IPS DF 6.9 (cell line): ENCODE measurements at regions not wholly inside any gene's neighbourhood (a gene's known extent, or its start where the extent isn't known, plus 50 kb on each side); places are given as distances from the start of the nearest gene placed in this dataset.

Experiments used
- DNase-seq: peaks from one replicate; pipeline ENCODE4 v3.0.0-alpha.2; 2013; ENCODE audit warnings: low read depth, low spot score
- H3K27ac ChIP-seq: one replicate; pipeline ENCODE4 v1.5.1; 2013; ENCODE audit warnings: low read length, control low read depth
- H3K27me3 ChIP-seq: 2 replicates; pipeline ENCODE4 v1.6.1; 2013; ENCODE audit warnings: mild to moderate bottlenecking, low read length; ENCODE audit not compliant: control insufficient read depth, insufficient read depth
- H3K36me3 ChIP-seq: 2 replicates; pipeline ENCODE4 v1.6.1; 2013; ENCODE audit warnings: low read length; ENCODE audit not compliant: control insufficient read depth, insufficient read depth
- H3K4me1 ChIP-seq: 2 replicates; pipeline ENCODE4 v1.6.1; 2013; ENCODE audit warnings: low read length; ENCODE audit not compliant: control insufficient read depth, insufficient read depth
- H3K4me3 ChIP-seq: 2 replicates; pipeline ENCODE4 v1.5.1; 2013; ENCODE audit warnings: mild to moderate bottlenecking, low read length
- H3K9me3 ChIP-seq: 2 replicates; pipeline ENCODE4 v1.6.1; 2013; ENCODE audit warnings: low read length, inconsistent platforms; ENCODE audit not compliant: control insufficient read depth, insufficient read depth
- WGBS: extraction: QIAGEN DNeasy Blood & Tissue Kit; methylation state at CpG from one replicate; pipeline ENCODE4 v1.1.7; 2013; ENCODE audit warnings: mixed read lengths, missing lambda C conversion rate; ENCODE audit not compliant: insufficient read length, insufficient coverage; 5-methylcytosine and 5-hydroxymethylcytosine counted together

DNA sequence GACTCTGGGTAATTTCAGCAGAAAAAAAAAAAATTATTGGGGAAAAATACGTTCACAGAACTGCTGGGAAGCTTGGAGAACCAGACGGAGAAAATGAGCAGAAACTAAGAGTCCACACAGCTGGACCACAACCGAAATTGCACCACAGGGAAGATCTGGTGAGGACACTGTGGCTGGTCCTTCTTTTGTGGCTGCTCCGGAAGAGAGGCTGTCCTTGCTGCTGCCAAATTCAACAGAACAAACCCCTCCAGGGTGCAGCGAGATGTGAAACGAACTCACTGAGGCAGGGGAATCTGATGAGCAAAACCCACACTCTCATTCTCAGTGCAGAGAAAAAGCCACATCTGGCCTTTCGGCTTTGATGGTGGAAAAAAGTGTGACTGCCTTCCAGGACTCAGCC lies 200.0 kb downstream of the ACTL7B start:
- Histone ChIP-seq H3K4me3 (no peak overlapping the region), H3K27me3 (no peaks in the 10 kb centered on the region), H3K4me1 (no peaks in the 10 kb centered on the region), H3K9me3 (no peaks in the 10 kb centered on the region; the same call in 1 of the 2 replicates), H3K36me3 (no peaks in the 10 kb centered on the region), H3K27ac (no peak overlapping the region)
- no CpG with 5 or more reads among the region's 7 CpGs for WGBS
- no peak for DNase-seq

DNA sequence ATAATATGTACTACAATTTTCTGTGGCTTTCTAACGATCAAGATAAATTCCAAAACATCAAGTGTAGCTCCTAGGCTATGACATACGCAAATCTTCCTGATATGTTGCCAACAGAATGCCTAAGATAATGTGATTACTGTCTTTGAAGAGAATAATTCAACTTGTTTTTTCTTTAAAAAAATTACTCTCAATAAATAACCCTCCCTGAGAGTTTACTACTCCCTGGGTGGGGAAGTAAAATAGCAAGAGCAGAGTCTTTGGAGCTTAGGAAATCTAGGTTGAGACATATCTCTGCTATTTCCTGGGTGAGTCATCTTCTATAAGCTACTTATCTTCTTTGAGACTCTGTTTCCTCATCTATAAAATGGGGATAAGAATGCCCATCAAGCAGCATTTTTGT lies 201.2 kb downstream of the ACTL7B start:
- DNase-seq, result no peak
- no peak overlapping the region for H3K4me3 ChIP-seq
- H3K36me3 ChIP-seq, result no peaks in the 10 kb centered on the region
- no peaks in the 10 kb centered on the region for H3K27me3 ChIP-seq
- no peaks in the 10 kb centered on the region for H3K4me1 ChIP-seq
- WGBS, result no CpG with 5 or more reads among the region's 2 CpGs
- no peaks in the 10 kb centered on the region; the same call in 1 of the 2 replicates for H3K9me3 ChIP-seq
- H3K27ac ChIP-seq, result no peak overlapping the region

DNA sequence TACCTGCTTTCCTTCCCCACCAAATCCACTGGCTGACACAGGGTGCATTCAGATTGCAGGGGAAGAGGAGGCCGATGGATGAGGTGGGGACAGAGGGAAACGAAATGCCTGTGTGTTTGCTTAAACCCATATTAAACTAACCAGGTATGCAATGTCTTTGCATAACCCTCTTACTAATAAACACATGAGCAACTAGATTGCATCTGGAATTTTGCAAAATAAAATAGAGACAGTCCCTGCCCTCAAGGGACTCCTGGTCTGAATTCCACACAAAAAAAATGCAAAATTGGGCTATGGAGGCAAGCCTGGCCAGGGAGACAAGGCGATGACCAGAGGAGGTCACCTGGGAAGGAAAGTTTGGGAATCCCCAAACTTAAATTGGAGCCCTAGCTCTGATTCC lies 202.9 kb downstream of the ACTL7B start:
- H3K27me3 ChIP-seq, result no peaks in the 10 kb centered on the region
- H3K9me3 ChIP-seq, result no peaks in the 10 kb centered on the region
- DNase-seq, result no peak
- H3K4me3 ChIP-seq, result no peak overlapping the region
- H3K4me1 ChIP-seq, result no peaks in the 10 kb centered on the region
- WGBS, result no CpG with 5 or more reads among the region's 3 CpGs
- no peaks in the 10 kb centered on the region for H3K36me3 ChIP-seq
- no peak overlapping the region for H3K27ac ChIP-seq

DNA sequence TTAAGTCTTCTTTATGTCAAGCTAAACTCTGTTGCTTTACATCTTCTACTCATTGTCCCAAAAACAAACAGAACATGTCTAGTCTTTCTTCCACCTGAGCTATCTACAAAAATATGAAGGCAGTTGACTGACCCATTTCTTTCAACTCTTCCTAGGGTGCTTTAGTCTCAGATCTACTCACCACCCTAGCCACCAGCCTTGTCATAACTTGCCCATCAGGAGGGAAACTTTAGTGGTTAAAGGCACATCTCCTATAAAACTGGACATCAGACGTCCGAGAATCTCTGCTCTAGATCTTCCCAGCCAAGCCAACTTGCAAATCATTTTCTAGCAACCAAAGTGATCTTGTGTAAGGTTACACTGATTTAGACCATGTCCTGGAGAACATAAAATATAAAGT lies 205.0 kb downstream of the ACTL7B start:
- no peaks in the 10 kb centered on the region for H3K36me3 ChIP-seq
- no peaks in the 10 kb centered on the region for H3K9me3 ChIP-seq
- no CpG with 5 or more reads among the region's 2 CpGs for WGBS
- H3K4me1 ChIP-seq, result no peaks in the 10 kb centered on the region
- no peaks in the 10 kb centered on the region for H3K27me3 ChIP-seq
- H3K27ac ChIP-seq, result no peak overlapping the region
- H3K4me3 ChIP-seq, result no peak overlapping the region
- DNase-seq, result no peak

DNA sequence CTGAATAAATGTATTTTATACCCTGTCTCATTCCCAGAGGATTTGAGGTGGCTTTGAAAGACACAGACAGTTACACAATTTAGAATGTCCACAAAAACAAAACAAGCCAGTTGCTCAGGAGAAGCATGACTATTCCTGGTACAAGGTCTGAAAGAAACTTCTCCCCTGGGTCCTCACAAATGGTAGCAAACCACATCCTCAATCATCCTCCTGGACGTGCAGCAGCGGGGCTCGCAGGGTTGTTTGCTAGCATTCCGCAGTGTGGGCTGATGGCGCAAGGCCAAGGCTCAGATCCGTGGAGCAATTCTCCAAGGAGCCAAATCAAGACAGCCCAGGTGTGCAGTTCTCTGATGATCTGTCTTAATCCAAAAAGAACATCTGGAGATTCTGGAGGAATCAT lies 210.3 kb downstream of the ACTL7B start:
- DNase-seq, result no peak
- no peak overlapping the region for H3K4me3 ChIP-seq

DNA sequence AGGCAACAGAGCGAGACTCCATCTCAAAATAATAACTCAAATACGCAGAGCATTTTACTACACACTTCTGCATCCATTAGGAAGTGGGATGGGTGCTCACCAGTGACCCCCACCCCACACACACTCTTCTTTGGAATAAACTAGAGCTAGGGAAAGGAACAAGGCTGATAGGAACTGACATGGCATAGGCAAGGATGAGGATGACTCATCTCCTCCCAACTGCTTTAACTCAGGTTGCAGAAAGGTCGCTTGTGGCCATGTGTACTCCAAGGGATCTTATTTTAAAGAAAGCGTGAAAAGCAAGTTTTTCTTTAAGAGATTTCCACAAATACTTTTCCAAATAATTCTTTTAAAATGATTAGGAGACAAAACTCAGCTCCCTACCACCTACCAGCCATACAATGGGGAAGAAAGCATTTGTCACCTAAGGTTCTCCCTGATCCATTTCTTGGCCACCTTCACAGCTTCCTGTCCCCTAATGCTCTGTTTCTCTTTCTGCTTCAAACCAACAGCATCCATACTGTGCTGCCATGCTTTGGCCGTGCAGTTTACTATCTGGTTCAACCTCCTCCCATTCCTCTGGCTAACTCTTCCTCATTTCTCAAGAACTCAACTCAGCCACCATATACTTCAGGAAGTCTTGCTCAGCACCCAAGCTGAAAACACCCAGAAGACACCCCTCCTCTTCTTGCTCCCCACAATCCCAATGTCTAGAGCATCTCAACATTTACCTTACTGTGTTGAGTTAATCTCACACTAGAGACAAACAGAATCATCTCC lies 211.9 kb downstream of the ACTL7B start:
- WGBS, result no CpG with 5 or more reads among the region's 5 CpGs
- H3K36me3 ChIP-seq, result no peaks in the 10 kb centered on the region
- H3K27me3 ChIP-seq, result no peaks in the 10 kb centered on the region
- no peak for DNase-seq
- no peak overlapping the region for H3K4me3 ChIP-seq
- no peaks in the 10 kb centered on the region for H3K9me3 ChIP-seq
- H3K4me1 ChIP-seq, result no peaks in the 10 kb centered on the region
- H3K27ac ChIP-seq, result no peak overlapping the region

More for the DNA sequence above, 210.3 kb downstream of the ACTL7B start:
- H3K4me1 ChIP-seq, result no peaks in the 10 kb centered on the region
- no peaks in the 10 kb centered on the region for H3K36me3 ChIP-seq
- H3K27ac ChIP-seq, result no peak overlapping the region
- H3K9me3 ChIP-seq, result no peaks in the 10 kb centered on the region
- H3K27me3 ChIP-seq, result no peaks in the 10 kb centered on the region
- no CpG with 5 or more reads among the region's 6 CpGs for WGBS

DNA sequence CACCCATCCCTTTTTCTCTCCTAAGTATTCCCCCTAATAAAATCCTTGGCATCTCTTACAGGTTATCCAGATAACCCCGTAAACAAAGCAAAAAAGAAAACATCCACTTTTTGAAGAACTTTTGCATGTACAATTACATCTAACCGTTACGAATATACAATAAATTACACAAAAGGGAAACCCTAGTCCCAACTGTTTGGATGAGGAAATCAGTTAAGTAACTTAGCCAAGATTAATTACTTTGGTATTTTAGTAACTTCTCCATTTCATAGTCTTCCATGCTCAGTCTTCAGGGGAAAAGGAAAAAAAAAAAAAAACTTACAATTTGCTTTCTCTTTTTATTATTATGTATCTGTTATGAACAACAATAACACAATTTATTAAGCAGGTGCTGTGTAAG lies 212.9 kb downstream of the ACTL7B start:
- no peaks in the 10 kb centered on the region for H3K36me3 ChIP-seq
- no peak overlapping the region for H3K4me3 ChIP-seq
- no CpG with 5 or more reads among the region's 3 CpGs for WGBS
- no peaks in the 10 kb centered on the region for H3K27me3 ChIP-seq
- no peak for DNase-seq
- no peak overlapping the region for H3K27ac ChIP-seq
- H3K9me3 ChIP-seq, result no peaks in the 10 kb centered on the region
- H3K4me1 ChIP-seq, result no peaks in the 10 kb centered on the region

DNA sequence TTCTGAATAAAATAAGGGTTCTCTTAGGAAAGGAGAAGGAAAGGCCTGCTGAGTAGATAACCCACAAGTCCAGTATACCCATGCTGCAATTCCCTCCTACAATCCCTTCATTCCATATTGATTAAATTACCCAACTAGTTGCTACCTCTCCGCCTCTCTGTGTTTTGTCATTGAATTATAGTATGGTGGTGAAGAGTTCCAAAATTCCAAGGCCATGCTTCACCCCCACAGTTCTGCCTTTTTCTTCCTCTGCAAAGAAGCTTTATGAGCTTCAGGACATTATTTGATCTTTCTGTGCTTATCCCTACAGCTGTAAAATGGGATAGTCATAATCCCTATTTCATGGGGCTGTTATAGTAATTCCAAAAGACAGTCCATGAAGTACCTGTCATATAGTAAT lies 215.6 kb downstream of the ACTL7B start:
- Histone ChIP-seq H3K9me3 (no peaks in the 10 kb centered on the region), H3K27me3 (no peaks in the 10 kb centered on the region), H3K4me1 (no peaks in the 10 kb centered on the region), H3K4me3 (no peak overlapping the region), H3K36me3 (no peaks in the 10 kb centered on the region), H3K27ac (no peak overlapping the region)
- DNase-seq, result no peak
- WGBS, result no CpG with 5 or more reads among the region's 1 CpG

DNA sequence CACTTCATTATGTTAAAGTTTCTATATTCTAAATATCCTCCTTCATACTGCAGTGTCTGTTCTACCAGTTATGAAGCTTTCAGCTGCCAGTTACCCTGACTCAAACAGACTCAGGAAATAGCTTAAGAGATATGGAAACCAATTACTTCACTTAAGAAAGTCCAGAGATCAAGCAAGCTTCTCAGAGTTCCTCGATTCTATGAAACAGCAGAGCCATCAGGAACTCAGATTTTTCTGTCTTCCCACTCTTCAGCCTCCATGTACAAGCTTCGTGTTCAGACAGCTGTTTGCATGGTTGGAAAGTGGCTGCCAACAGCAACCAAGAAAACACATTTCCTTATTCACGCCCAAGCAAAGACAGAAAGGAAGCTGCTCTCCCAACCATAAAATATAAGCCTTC lies 216.1 kb downstream of the ACTL7B start:
- Histone ChIP-seq H3K27ac (no peak overlapping the region), H3K4me3 (no peak overlapping the region), H3K9me3 (no peaks in the 10 kb centered on the region), H3K36me3 (no peaks in the 10 kb centered on the region), H3K4me1 (no peaks in the 10 kb centered on the region), H3K27me3 (no peaks in the 10 kb centered on the region)
- no CpG with 5 or more reads among the region's 3 CpGs for WGBS
- no peak for DNase-seq

DNA sequence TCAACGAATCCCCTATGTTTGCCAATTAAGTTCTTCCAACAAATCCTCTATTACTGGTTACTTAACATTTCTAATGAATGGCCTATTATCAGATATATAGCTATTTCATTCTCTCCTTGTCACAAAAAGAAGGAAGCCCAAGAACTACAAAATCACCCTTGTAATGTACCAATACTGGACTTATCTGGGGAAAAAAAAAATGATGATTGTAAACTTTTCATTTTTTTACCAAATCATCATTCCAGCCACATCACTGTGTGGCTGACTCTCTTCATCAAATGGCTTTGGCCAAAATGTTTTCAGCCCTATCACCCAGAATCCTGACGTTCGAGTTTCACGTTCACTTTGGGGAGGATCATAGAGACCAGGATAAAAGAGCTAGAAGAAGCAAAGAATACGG lies 216.7 kb downstream of the ACTL7B start:
- H3K27ac ChIP-seq, result no peak overlapping the region
- no peak for DNase-seq
- H3K4me3 ChIP-seq, result no peak overlapping the region
- no CpG with 5 or more reads among the region's 5 CpGs for WGBS
- H3K36me3 ChIP-seq, result no peaks in the 10 kb centered on the region
- H3K27me3 ChIP-seq, result no peaks in the 10 kb centered on the region
- no peaks in the 10 kb centered on the region for H3K9me3 ChIP-seq
- no peaks in the 10 kb centered on the region for H3K4me1 ChIP-seq

DNA sequence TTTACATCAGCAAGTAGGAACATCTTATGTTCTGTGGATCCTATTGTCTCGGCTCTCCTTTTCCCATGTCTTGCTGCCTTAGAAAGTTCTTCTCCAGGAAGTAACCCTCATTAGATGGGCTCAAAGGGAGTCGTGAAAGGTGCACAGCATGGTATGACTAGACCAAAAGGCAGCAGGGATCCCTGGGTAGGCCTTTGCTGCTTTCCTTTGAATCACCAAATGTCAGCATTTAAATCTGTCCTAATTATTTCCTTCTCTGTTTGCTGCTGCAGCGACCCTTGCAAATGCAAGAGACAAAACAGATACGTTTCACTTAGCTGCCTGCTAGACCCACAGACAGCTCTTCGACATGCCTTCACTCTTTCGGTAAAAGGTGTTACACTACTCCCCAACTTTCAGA lies 218.4 kb downstream of the ACTL7B start:
- no peak overlapping the region for H3K4me3 ChIP-seq
- no peaks in the 10 kb centered on the region for H3K9me3 ChIP-seq
- H3K27ac ChIP-seq, result no peak overlapping the region
- no peaks in the 10 kb centered on the region for H3K4me1 ChIP-seq
- no peaks in the 10 kb centered on the region for H3K27me3 ChIP-seq
- no CpG with 5 or more reads among the region's 6 CpGs for WGBS
- H3K36me3 ChIP-seq, result no peaks in the 10 kb centered on the region
- DNase-seq, result no peak
